ENCODE measurements at regions not wholly inside any gene's neighbourhood (a gene's known extent, or its start where the extent isn't known, plus 50 kb on each side); places are given as distances from the start of the nearest gene placed in this dataset.

GRCh38 chr6:114747995-114748625 is 405.3 kb upstream of the HS3ST5 start:
- no peak overlapping the region for H3K4me3 ChIP-seq (ENCODE audit: insufficient read depth, low read depth, low read length)
- H3K27me3 ChIP-seq (ENCODE audit: control insufficient read depth, insufficient read depth, low read length), result no peaks in the 10 kb centered on the region
- DNase-seq, result no peak

GRCh38 chr6:114740547-114740946 is 397.7 kb upstream of the HS3ST5 start:
- no peak overlapping the region for H3K4me3 ChIP-seq (ENCODE audit: insufficient read depth, low read depth, low read length)
- DNase-seq, result no peak
- H3K27me3 ChIP-seq (ENCODE audit: control insufficient read depth, insufficient read depth, low read length), result no peaks in the 10 kb centered on the region
- no peaks in the 10 kb centered on the region for H3K36me3 ChIP-seq (replicated peaks; ENCODE audit: control insufficient read depth, insufficient read depth, low read length)

More at GRCh38 chr6:114747995-114748625, 405.3 kb upstream of the HS3ST5 start:
- no peaks in the 10 kb centered on the region for H3K36me3 ChIP-seq (replicated peaks; ENCODE audit: control insufficient read depth, insufficient read depth, low read length)

GRCh38 chr6:114739656-114740055 is 396.8 kb upstream of the HS3ST5 start:
- H3K36me3 ChIP-seq (replicated peaks; ENCODE audit: control insufficient read depth, insufficient read depth, low read length), result no peaks in the 10 kb centered on the region
- DNase-seq, result no peak
- H3K27me3 ChIP-seq (ENCODE audit: control insufficient read depth, insufficient read depth, low read length), result no peaks in the 10 kb centered on the region

GRCh38 chr6:114735025-114735735 is 392.4 kb upstream of the HS3ST5 start:
- no peak for DNase-seq
- Histone ChIP-seq H3K4me3 (ENCODE audit: insufficient read depth, low read depth, low read length) (no peak overlapping the region), H3K36me3 (replicated peaks; ENCODE audit: control insufficient read depth, insufficient read depth, low read length) (no peaks in the 10 kb centered on the region), H3K27me3 (ENCODE audit: control insufficient read depth, insufficient read depth, low read length) (no peaks in the 10 kb centered on the region)

More at GRCh38 chr6:114739656-114740055, 396.8 kb upstream of the HS3ST5 start:
- no peak overlapping the region for H3K4me3 ChIP-seq (ENCODE audit: insufficient read depth, low read depth, low read length)

- H3K4me3 ChIP-seq (ENCODE audit: insufficient read depth, low read depth, low read length), result no peak overlapping the region
- H3K27me3 ChIP-seq (ENCODE audit: control insufficient read depth, insufficient read depth, low read length), result no peaks in the 10 kb centered on the region
- H3K36me3 ChIP-seq (replicated peaks; ENCODE audit: control insufficient read depth, insufficient read depth, low read length), result no peaks in the 10 kb centered on the region
- DNase-seq, result no peak
These were observed 390.8 kb upstream of the HS3ST5 start for GRCh38 chr6:114733596-114733995.

GRCh38 chr6:114718716-114719270 is 376.0 kb upstream of the HS3ST5 start:
- DNase-seq, result no peak
- Histone ChIP-seq H3K27me3 (ENCODE audit: control insufficient read depth, insufficient read depth, low read length) (no peaks in the 10 kb centered on the region), H3K36me3 (replicated peaks; ENCODE audit: control insufficient read depth, insufficient read depth, low read length) (no peaks in the 10 kb centered on the region), H3K4me3 (ENCODE audit: insufficient read depth, low read depth, low read length) (no peak overlapping the region)

- Histone ChIP-seq H3K36me3 (replicated peaks; ENCODE audit: control insufficient read depth, insufficient read depth, low read length) (no peaks in the 10 kb centered on the region), H3K4me3 (ENCODE audit: insufficient read depth, low read depth, low read length) (no peak overlapping the region), H3K27me3 (ENCODE audit: control insufficient read depth, insufficient read depth, low read length) (no peaks in the 10 kb centered on the region)
- no peak for DNase-seq
These were observed 375.4 kb upstream of the HS3ST5 start for GRCh38 chr6:114718186-114718585.

GRCh38 chr6:114714836-114715507 is 372.1 kb upstream of the HS3ST5 start:
- Histone ChIP-seq H3K27me3 (ENCODE audit: control insufficient read depth, insufficient read depth, low read length) (no peaks in the 10 kb centered on the region), H3K36me3 (replicated peaks; ENCODE audit: control insufficient read depth, insufficient read depth, low read length) (no peaks in the 10 kb centered on the region), H3K4me3 (ENCODE audit: insufficient read depth, low read depth, low read length) (no peak overlapping the region)
- DNase-seq, result no peak

GRCh38 chr6:114713690-114714089 is 370.9 kb upstream of the HS3ST5 start:
- no peaks in the 10 kb centered on the region for H3K27me3 ChIP-seq (ENCODE audit: control insufficient read depth, insufficient read depth, low read length)
- H3K4me3 ChIP-seq (ENCODE audit: insufficient read depth, low read depth, low read length), result no peak overlapping the region
- H3K36me3 ChIP-seq (replicated peaks; ENCODE audit: control insufficient read depth, insufficient read depth, low read length), result no peaks in the 10 kb centered on the region
- no peak for DNase-seq

- no peak overlapping the region for H3K4me3 ChIP-seq (ENCODE audit: insufficient read depth, low read depth, low read length)
- DNase-seq, result no peak
- no peaks in the 10 kb centered on the region for H3K36me3 ChIP-seq (replicated peaks; ENCODE audit: control insufficient read depth, insufficient read depth, low read length)
- no peaks in the 10 kb centered on the region for H3K27me3 ChIP-seq (ENCODE audit: control insufficient read depth, insufficient read depth, low read length)
These were observed 369.4 kb upstream of the HS3ST5 start for GRCh38 chr6:114712129-114712662.

GRCh38 chr6:114707081-114707620 is 364.3 kb upstream of the HS3ST5 start:
- DNase-seq, result no peak
- Histone ChIP-seq H3K36me3 (replicated peaks; ENCODE audit: control insufficient read depth, insufficient read depth, low read length) (no peaks in the 10 kb centered on the region), H3K27me3 (ENCODE audit: control insufficient read depth, insufficient read depth, low read length) (no peaks in the 10 kb centered on the region), H3K4me3 (ENCODE audit: insufficient read depth, low read depth, low read length) (no peak overlapping the region)

GRCh38 chr6:114690625-114691024 is 347.8 kb upstream of the HS3ST5 start:
- Histone ChIP-seq H3K36me3 (replicated peaks; ENCODE audit: control insufficient read depth, insufficient read depth, low read length) (no peaks in the 10 kb centered on the region), H3K4me3 (ENCODE audit: insufficient read depth, low read depth, low read length) (no peak overlapping the region), H3K27me3 (ENCODE audit: control insufficient read depth, insufficient read depth, low read length) (no peaks in the 10 kb centered on the region)
- no peak for DNase-seq

- DNase-seq, result no peak
- Histone ChIP-seq H3K36me3 (replicated peaks; ENCODE audit: control insufficient read depth, insufficient read depth, low read length) (no peaks in the 10 kb centered on the region), H3K27me3 (ENCODE audit: control insufficient read depth, insufficient read depth, low read length) (no peaks in the 10 kb centered on the region), H3K4me3 (ENCODE audit: insufficient read depth, low read depth, low read length) (no peak overlapping the region)
These were observed 316.7 kb upstream of the HS3ST5 start for GRCh38 chr6:114659513-114659912.

GRCh38 chr6:114651611-114652010 is 308.8 kb upstream of the HS3ST5 start:
- DNase-seq, result no peak

More at GRCh38 chr6:114651611-114652010, 308.8 kb upstream of the HS3ST5 start:
- Histone ChIP-seq H3K4me3 (ENCODE audit: insufficient read depth, low read depth, low read length) (no peak overlapping the region), H3K36me3 (replicated peaks; ENCODE audit: control insufficient read depth, insufficient read depth, low read length) (no peaks in the 10 kb centered on the region), H3K27me3 (ENCODE audit: control insufficient read depth, insufficient read depth, low read length) (no peaks in the 10 kb centered on the region)
